WERI-Rb-1 (cell line): ENCODE measurements at regions not wholly inside any gene's neighbourhood (a gene's known extent, or its start where the extent isn't known, plus 50 kb on each side); places are given as distances from the start of the nearest gene placed in this dataset.

Source experiments
- DNase-seq: peaks from one replicate; pipeline ENCODE4 v3.0.0-alpha.2; 2020
- H3K27ac ChIP-seq: fragments of 250-450 bp; sonication (Bioruptor Pico); 2 replicates; pipeline ENCODE4 v1.5.1; 2020; ENCODE audit warnings: mild to moderate bottlenecking, moderate library complexity
- H3K27me3 ChIP-seq: fragments of 250-450 bp; sonication (Bioruptor Pico); 2 replicates; pipeline ENCODE4 v1.5.1; 2021; ENCODE audit warnings: mild to moderate bottlenecking, low read depth, moderate library complexity; ENCODE audit not compliant: insufficient read depth, severe bottlenecking
- H3K36me3 ChIP-seq: fragments of 250-450 bp; sonication (Bioruptor Pico); 2 replicates; pipeline ENCODE4 v1.5.1; 2020; ENCODE audit warnings: mild to moderate bottlenecking, moderate library complexity
- H3K4me3 ChIP-seq: 2 replicates; pipeline ENCODE4 v1.5.1; 2011; ENCODE audit warnings: low read depth, mild to moderate bottlenecking, control low read depth, low read length
- H3K9me3 ChIP-seq: fragments of 250-450 bp; sonication (Bioruptor Pico); 2 replicates; pipeline ENCODE4 v1.5.1; 2021; ENCODE audit warnings: mild to moderate bottlenecking, moderate library complexity; ENCODE audit not compliant: severe bottlenecking
- CTCF ChIP-seq: IDR thresholded peaks from 2 replicates; pipeline ENCODE4 v1.5.1; 2011; ENCODE audit warnings: low read depth, mild to moderate bottlenecking, control low read depth, inconsistent platforms, low read length

- H3K36me3 ChIP-seq: no peaks in the 10 kb centered on the region
- H3K9me3 ChIP-seq: no peaks in the 10 kb centered on the region
- no peak overlapping the region for H3K27ac ChIP-seq
- no peak for TF ChIP-seq CTCF
- H3K4me3 ChIP-seq: no peak overlapping the region
- H3K27me3 ChIP-seq: no peaks in the 10 kb centered on the region
- DNase-seq: no peak
Observed at GRCh38 chr4:83846193-83846830, 310.4 kb downstream of the GPAT3 start.

- no peaks in the 10 kb centered on the region for H3K27me3 ChIP-seq
- no peak for DNase-seq
- no peak overlapping the region for H3K27ac ChIP-seq
- H3K4me3 ChIP-seq: no peak overlapping the region
- H3K9me3 ChIP-seq: no peaks in the 10 kb centered on the region
- TF ChIP-seq CTCF: no peak
- H3K36me3 ChIP-seq: no peaks in the 10 kb centered on the region
Observed at GRCh38 chr4:83839615-83840014, 303.7 kb downstream of the GPAT3 start.

- Histone ChIP-seq H3K36me3 (no peaks in the 10 kb centered on the region), H3K9me3 (no peaks in the 10 kb centered on the region), H3K27me3 (no peaks in the 10 kb centered on the region), H3K4me3 (no peak overlapping the region), H3K27ac (no peak overlapping the region)
- DNase-seq: no peak
- TF ChIP-seq CTCF: no peak
Observed at GRCh38 chr4:83837614-83838308, 301.9 kb downstream of the GPAT3 start.

GRCh38 chr4:83833920-83834319 is 298.0 kb downstream of the GPAT3 start:
- DNase-seq: no peak
- Histone ChIP-seq H3K36me3 (no peaks in the 10 kb centered on the region), H3K27me3 (no peaks in the 10 kb centered on the region), H3K9me3 (no peaks in the 10 kb centered on the region), H3K27ac (no peak overlapping the region), H3K4me3 (no peak overlapping the region)
- TF ChIP-seq CTCF: no peak

- H3K9me3 ChIP-seq: no peaks in the 10 kb centered on the region
- H3K27me3 ChIP-seq: no peaks in the 10 kb centered on the region
- no peak for TF ChIP-seq CTCF
- no peak overlapping the region for H3K4me3 ChIP-seq
- H3K36me3 ChIP-seq: no peaks in the 10 kb centered on the region
- no peak overlapping the region for H3K27ac ChIP-seq
- DNase-seq: no peak
Observed at GRCh38 chr4:83832110-83832825, 296.4 kb downstream of the GPAT3 start.
